ENCODE measurements at regions not wholly inside any gene's neighbourhood (a gene's known extent, or its start where the extent isn't known, plus 50 kb on each side); places are given as distances from the start of the nearest gene placed in this dataset.

- no peak for DNase-seq
Observed at GRCh38 chr1:48164571-48164970, 57.9 kb upstream of the SLC5A9 start.

GRCh38 chr1:48160486-48161132, 61.9 kb upstream of the SLC5A9 start:
- no peak for DNase-seq

- DNase-seq, result no peak
Observed at GRCh38 chr1:48139275-48139674, 83.2 kb upstream of the SLC5A9 start.

- no peak for DNase-seq
Observed at GRCh38 chr1:48127735-48128685, 94.5 kb upstream of the SLC5A9 start.

- DNase-seq, result no peak
Observed at GRCh38 chr1:48123647-48124046, 98.9 kb upstream of the SLC5A9 start.

- DNase-seq, result no peak
Observed at GRCh38 chr1:48121955-48122354, 100.6 kb upstream of the SLC5A9 start.

GRCh38 chr1:48120621-48121020, 101.9 kb upstream of the SLC5A9 start:
- no peak for DNase-seq

GRCh38 chr1:48115835-48116234, 106.7 kb upstream of the SLC5A9 start:
- DNase-seq, result no peak

GRCh38 chr1:48114596-48115382, 107.7 kb upstream of the SLC5A9 start:
- no peak for DNase-seq

- peak; percentile 30 for DNase-seq
Observed at GRCh38 chr1:48109390-48110013, 112.3 kb upstream of the TRABD2B start.

GRCh38 chr1:48107516-48107915, 110.3 kb upstream of the TRABD2B start:
- no peak for DNase-seq

- DNase-seq, result no peak
Observed at GRCh38 chr1:48106049-48106448, 108.9 kb upstream of the TRABD2B start.

- no peak for DNase-seq
Observed at GRCh38 chr1:48105165-48105564, 108.0 kb upstream of the TRABD2B start.

GRCh38 chr1:48103495-48103894, 106.3 kb upstream of the TRABD2B start:
- DNase-seq, result no peak

- no peak for DNase-seq
Observed at GRCh38 chr1:48102766-48103165, 105.6 kb upstream of the TRABD2B start.

GRCh38 chr1:48099072-48099773, 102.0 kb upstream of the TRABD2B start:
- DNase-seq, result no peak

GRCh38 chr1:48093696-48094528, 96.7 kb upstream of the TRABD2B start:
- no peak for DNase-seq

GRCh38 chr1:48093147-48093546, 96.0 kb upstream of the TRABD2B start:
- no peak for DNase-seq

GRCh38 chr1:48092401-48092800, 95.2 kb upstream of the TRABD2B start:
- DNase-seq, result no peak

- no peak for DNase-seq
Observed at GRCh38 chr1:48089356-48089891, 92.2 kb upstream of the TRABD2B start.

GRCh38 chr1:48084826-48085225, 87.6 kb upstream of the TRABD2B start:
- no peak for DNase-seq

Data from HCEC 1CT (cell line).